Glomerular visceral epithelial cell (primary cell): ENCODE measurements at regions not wholly inside any gene's neighbourhood (a gene's known extent, or its start where the extent isn't known, plus 50 kb on each side); places are given as distances from the start of the nearest gene placed in this dataset.
"Not testable (repeated sequence)": the region's sequence is repeated elsewhere in the genome, so short reads cannot be mapped to it uniquely, and the experiment has no call there.

Experiments used
- DNase-seq: peaks from one replicate; pipeline ENCODE4 v3.0.0-alpha.2; 2016; ENCODE audit errors: extremely low spot score

DNA sequence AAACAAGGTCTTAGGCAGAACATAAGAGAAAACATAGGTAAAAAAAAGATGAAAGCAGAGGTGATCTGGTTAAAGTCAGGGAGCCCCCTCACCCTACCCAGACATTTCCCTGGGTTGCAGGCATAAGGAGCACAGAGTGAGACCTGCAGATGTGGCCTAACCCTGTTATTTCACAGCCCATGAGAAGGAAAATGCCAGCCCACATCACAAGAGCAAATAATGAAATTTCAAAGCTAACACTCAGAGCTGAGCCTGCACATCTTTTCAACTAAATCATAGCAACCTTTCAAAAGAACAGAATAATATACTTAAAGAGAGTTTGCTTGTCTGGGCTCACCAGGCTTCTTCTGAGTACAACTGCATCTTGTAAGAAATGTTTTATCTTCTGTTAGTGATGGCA, 295.4 kb downstream of the RPAP3 start:
- DNase-seq: no peak

DNA sequence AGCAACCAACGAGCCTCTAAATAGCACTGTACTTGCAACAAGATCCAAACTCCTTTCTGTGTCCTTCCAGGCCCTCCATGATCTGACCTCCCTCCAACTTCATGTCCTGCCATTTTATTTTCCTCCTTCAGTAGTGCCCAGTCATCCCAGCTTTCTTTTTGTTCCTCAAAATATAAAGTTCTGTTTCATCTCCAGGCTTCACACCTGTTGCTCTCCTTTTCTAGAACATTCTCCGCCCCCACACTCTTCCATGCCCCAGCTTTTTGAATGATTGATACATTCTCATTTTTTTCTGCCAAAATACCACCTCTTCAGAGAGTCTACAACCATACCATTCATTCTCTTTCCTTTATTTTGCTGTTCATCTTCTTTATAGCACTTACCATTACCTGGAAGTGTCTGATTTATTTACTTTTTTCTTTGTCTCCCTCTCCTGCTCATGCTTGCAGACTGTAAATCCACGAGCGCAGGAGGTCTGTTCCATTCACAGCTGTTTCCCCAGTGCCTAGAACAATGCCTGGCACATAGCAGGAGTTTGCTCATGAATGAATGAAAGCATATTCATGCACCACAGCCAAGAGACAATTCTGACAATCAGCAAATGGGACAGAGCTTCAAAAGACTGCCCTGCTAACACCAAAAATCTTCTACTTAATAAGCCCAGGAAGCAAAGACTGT, 296.4 kb downstream of the RPAP3 start:
- no peak for DNase-seq

DNA sequence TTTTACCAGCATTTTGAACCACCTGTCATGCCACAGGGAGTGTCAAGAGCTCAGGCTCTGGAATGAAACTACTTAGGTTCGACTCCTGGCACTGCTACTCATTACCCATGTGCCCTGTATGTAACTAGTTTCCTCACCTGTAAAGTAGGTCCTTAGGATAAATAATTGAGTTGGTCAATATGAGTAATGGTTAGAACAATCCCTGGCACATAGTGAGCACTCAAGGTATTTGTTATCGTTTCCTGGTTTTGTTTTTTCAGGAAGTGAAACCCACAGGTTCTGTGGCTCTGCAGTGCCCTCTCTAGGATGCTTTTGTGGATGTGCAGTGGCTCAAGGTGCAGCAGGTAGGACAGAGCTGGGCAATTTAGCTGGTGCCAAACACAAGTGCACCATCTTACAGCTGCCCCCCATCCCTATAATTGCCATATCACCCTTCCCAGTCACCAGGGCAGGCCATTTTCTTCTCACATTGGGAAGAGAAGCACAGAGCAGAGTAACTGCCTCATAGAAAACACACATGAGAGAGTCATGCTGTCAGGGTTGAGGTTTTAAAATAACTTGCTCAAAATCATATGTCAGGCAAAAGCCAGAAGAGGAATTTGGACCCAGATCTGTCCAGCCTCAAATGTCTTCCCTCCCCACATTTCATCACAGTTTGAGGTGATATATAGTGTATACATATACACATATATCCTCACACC, 297.5 kb downstream of the RPAP3 start:
- DNase-seq: peak; percentile 31

DNA sequence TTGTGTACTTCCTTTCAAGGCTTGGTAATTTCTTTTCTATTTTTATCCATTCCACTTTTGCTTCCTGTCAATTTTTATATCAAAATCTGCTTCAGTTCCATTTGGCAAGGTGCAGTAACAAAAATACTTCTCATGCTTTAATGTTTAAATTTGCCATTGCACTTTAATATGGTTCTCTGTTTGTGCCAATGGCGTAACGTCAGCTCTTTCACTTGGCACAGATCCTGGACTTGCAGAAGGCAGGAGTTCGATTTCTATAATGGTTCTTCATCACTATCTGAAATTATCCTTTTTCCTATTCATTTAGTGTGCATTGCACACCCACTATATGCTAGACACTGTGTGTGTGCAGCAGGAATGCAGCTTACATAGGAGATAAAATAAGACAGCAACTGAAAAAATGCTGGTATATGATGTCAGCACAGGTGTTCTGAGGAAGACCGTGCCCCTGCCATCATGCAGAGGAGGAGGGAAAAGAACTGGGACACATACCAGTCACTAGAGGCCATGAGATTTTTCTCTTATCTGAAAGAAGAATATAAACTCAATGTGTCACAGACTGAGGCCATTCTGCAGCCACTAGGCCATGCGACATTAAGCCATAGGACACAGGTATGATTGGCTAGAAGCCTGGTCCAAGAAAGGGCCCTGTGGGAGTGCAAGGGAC, 298.2 kb downstream of the RPAP3 start:
- DNase-seq: no peak

DNA sequence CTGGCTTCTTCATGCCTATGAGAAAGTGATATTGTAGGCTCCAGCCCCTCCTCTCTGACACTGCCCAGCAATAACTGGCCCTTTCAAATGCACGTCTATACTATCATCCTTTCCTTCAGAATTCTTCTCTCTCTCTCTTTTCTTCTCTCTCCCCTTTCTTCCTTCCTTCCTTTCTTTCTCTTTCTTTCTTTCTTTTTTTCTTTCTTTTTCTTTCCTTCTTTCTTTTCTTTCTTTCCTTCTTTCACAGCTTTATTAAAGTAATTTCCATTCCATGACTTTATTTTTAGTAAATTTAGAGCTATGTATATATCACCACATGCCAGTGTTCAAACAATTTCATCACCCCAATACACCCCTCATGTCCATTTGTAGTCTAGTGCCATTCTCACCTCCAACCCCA, 302.1 kb downstream of the RPAP3 start:
- DNase-seq: no peak

DNA sequence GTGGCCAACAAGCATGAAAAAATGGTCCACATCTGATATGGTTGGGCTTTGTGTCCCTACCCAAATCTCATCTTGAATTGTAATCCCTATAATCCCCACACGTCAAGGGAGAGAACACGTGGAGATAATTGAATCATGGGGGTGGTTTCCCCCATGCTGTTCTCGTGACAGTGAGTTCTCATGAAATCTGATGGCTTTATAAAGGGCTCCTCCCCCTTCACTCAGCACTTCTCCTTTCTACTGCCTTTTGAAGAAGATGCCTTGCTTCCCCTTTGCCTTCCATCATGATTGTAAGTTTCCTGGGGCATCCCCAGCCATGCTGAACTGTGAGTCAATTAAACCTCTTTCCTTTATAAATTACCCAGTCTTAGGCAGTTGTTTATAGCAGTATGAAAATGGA, 304.6 kb downstream of the RPAP3 start:
- DNase-seq: not testable (repeated sequence)

DNA sequence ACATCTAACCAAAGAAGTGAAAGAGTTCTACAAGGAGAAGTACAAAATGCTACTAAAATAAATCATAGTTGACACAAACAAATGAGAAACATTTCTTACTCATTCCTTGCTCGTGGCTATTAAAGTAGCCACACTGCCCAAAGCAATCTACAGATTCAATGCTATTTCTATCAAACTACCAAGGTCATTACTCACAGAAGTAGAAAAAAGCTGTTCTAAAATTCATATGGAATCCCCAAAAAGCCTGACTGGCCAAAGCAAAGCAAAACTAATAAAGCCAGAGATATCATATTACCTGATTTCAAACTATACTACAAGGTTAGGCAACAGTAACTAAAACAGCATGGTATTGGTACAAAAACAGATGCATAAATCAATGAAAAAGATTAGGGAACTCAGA, 305.6 kb downstream of the RPAP3 start:
- DNase-seq: no peak

DNA sequence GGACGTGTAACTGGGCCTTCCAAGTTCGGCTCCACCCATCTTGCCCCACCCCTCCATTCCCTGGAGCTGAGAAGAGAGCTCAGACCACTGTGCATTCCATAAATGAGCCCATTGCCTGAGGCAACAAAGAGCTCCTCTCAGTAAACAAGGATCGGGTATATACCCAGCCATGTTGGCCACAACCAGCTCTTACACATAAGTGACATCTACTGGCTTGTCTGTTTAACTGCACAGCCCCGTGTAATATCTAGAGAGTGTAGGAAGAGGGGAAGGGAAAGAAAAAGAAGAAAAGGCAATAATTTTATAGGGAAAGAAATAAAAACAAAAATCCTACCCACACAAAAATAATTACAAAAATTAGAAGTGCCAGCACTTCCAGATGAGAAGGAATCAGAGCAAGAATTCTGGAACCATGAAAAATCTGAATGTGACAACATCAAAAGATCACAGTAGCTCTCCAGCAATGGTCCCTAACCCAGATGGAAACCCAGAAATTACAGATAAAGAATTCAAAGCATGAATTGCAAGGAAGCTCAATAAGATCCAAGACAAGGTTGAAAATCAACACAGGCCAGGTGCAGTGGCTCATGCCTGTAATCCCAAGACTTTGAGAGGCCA, 308.1 kb downstream of the RPAP3 start:
- DNase-seq: peak; percentile 73

DNA sequence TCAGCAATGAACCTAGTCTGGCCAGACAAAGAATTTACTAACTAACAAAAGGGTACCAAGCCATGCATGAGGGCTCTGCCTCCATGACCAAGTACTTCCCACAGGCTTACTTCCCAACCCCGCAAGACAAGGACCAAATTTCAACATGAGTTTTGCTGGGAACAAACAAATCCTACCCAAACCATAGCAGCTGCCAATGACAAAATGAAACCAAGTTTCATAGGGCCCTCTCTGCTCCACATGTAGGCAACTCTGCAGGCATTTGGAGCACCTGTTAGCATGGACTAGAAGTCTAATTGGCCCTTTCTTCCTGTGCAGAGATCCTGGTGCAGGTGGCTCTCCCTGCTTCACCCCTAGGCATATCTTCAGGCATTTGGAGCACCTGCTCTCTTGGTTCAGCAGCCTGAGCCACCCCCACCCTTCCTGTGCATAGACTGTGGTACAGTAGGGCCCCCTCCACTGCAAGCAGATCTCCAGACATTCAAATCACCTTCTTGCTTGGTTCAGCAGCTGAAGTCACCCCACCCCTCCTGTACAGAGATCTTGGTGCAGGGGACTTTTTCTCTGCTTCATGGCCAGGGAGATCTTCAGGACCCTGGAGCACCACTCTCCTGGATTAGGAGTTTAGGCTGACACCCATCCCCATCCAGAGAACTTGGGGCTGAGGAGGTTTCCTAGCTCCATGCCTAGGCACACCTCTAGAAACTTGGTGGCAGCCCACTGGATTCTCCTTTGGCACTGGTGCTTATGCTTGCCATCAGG, 308.7 kb downstream of the RPAP3 start:
- DNase-seq: no peak

DNA sequence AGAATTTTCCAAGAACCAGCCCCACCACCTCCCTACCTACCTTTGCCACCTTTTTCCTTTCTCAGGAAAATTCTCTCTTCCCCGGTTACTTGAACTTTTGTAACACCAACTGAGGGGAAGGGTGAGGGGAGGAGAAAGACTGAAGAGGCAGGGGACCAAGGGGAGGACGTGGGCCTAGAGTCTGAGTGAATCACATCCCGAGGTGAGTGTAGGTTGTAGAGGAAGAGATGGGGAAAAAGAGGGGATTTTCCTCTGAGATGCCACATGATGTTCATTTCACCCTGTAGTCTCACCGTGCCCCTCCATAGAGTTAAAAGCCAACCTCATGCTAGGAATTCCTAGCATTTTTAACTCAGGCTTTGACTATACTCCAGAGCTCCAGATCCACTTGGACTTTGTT, 311.8 kb downstream of the RPAP3 start:
- DNase-seq: peak; percentile 87

DNA sequence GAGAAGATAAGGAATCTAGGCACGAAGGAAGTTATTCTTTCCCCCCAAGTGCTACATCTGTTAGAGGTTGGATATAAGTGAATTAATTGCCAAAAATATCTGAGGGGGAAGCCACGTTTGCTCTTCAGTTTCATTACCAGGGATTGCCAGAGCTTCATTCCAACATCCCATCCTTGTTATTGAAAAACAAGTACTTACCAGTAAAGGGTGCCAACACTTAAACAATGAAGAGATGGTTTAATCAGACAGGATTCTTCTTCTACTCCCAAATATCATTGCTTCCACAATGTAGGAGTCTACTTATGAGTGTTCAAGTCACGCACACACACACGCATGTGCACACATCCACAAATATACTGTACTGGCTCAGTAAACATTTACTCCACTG, 312.4 kb downstream of the RPAP3 start:
- no peak for DNase-seq

DNA sequence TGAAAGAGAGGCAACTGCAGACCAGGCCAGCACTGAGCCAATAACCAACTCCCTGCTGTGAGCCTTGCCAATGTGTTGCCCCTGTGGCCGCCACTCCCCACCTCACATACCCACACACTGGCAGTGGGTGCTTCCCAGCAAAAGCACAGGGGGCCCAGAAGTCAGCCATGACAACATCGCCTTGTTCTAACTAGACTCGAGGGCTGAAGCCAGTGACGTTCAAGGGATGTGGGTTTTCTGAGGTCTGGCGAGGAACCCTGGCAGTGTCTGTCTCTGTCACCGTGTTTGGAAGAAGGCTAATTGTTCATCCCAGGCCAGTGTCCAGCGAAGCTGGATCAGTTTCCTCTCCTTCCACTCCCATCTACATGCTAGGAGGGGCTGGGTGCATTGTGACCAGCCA, 311.8 kb upstream of the AMIGO2 start:
- no peak for DNase-seq

DNA sequence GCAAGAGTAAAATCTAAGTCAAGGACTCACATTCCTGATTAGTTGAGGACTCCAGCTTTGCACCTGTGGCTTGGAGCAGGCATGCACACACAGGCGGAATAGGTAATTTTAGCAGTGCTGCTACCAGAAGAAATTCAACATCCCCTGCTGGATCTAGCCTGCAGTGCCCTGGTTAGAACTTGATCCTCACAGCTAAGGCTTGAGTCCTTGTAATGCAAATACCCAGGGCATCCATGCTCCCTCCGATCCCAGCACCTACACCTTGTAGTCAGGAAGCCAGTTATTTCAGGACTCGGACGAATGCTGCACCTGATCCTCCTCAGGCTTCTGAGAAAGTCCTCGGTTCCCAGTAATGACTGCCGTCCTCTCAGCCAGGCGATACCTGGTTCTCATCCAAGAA, 309.0 kb upstream of the AMIGO2 start:
- DNase-seq: no peak

DNA sequence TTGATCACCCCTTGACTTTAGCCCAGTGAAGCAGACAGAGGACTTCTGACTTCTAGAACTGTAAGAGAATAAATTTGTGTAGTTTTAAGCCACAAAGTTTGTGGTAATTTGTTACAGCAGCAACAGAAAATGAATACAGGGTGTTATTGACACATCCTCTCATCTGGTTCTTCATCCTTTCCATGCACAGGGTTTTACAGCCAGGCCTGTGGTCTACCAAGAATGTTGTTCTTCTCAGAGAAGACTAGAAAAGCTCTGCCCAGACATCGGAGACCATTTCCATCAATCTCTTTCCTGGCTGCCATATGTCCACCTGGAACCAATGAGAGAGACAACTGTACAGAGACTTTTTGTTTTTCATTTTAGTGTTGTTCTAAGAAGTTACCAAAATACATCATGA, 308.2 kb upstream of the AMIGO2 start:
- DNase-seq: no peak

DNA sequence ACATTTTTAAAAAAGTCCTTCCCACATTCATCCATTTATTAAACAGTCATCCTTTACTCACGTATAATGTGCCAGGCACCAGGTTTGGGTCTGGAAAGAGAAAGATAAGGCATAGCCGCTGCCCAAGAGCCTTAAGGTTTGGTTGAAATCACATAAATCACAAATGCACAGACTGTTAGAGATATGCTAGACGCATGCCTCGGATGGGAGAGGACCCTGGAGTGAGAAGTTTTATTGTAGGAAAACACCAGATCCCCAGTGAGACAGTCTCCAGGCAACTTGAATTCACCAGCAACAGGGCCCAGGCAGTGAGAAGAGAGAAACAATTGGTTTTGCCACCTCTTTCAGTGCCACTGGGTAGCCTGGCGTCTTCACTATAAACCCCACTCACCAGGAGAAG, 305.9 kb upstream of the AMIGO2 start:
- no peak for DNase-seq

DNA sequence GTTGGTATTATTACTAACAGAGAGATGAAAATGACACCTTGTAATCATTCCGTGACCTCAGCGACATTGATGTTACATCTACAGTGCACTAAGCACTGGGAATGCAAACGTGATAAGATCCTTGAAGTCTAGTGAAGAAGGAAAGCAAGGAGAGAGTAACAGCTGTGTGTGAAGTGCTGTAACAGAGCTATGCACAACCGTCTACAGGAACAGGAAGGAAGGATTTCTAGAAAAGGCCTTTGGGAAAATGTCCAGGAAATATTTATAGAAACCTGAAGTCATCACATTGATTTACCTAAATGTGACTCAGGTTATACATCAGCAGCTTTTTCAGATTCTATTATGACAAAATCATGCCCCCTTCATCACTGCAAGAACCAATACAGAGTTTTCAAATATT, 304.2 kb upstream of the AMIGO2 start:
- no peak for DNase-seq

DNA sequence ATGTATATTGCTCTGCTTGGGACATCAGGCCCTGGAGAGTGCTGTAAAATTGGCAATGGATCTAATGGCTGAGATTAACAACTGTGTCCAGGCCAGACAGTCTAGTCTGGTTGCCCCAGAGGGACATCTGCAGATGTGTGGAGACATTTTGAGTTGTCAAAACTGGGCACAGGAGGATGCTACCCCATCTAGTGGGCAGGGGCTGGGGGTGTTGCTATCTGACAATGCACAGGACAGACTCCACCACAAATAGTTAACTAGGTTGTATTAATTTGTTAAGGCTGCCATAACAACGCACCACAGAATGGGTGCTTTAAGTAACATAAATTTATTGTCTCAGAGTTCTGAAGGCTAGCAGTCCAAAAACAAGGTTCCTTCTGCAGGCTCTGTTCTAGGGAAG, 302.5 kb upstream of the AMIGO2 start:
- DNase-seq: no peak

DNA sequence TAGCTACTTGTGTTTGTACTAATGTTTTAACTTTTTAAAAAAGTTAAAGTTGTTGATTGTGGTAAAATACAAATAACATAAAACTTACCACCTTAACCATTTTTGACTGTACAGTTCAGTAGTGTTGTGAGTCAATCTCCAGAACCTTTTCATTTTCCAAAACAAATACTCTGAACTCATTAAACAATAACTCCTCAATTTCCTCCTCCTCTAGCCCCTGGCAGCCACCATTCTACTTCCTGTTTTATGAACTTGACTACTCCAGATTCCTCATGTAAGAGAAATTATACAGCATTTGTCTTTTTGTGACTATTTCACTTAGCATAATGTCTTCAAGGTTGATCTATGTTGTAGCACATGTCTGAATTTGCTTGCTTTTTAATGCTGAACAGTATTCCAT, 299.1 kb upstream of the AMIGO2 start:
- DNase-seq: no peak

DNA sequence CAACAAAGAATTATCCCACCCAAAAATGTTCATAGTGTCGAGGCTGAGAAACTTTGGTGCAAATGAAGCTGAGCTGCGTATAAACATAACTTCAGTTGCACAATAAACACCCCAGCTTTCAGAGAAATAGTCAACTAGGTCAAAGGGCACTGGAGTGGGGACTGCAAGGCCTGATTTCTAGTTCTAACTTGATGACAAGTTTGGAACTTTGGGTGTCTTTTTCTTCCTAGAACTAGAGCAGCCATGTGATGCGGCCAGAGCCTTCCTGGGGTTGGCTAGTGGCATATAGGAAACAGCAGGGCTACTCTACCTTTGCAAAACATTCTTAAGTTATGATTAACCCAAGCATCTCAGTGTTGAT, 298.4 kb upstream of the AMIGO2 start:
- no peak for DNase-seq

DNA sequence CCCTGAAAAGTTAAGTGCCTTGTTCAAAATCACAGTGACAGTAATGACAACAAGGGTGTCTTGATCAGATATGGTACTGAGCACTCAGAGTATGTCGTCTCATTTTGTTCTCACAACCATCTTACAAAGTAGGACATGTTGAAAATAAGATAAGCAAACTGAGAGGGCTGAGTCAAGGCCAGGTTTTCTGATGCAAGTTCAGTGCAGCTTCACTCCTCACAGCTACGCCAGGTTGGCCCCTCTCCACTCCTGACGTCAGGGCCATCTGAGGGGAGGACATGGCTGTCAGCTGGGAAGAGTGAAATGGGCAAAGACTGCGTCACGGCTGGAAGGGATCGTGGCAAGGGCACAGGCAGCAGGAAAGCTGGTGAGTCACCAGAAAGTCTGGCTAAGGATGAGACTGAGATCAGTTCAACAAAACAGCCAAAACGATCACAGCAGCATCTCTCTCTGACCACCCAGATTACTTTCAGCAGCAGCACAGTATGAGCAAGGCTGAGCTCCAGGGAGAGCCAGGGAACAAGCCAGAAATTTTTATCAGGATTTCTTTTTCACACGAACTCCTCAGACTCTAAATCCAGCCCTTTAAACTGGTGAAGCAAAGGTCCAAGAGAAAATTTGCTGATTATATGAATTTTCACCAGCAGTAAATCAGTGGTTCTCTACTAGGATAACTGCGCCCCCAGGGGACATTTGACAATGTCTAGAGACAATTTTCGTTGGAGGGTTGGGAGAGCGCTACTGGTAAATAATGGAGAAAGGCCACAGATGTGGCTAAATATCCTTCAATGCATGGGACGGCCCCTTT, 297.9 kb upstream of the AMIGO2 start:
- DNase-seq: peak; percentile 90

DNA sequence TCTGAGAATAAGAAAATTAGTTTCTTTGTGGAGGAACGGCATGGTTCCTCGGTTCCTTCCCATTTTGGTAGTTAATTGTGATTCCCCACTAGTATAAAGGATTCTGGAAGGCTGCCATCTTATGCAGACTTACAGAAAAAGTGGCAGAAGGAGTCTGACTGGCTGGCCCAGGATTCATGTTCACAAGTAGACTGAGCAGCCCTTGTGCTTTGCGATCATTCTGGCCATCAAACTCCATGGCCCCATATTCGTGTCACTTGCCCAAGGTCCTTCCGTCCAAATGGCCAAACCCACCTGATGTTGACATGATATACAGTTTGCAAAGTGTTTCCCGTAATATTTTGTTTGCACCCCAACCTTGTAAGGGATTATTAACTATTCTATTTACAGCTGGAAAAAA, 297.2 kb upstream of the AMIGO2 start:
- DNase-seq: no peak
